ENCODE measurements at regions not wholly inside any gene's neighbourhood (a gene's known extent, or its start where the extent isn't known, plus 50 kb on each side); places are given as distances from the start of the nearest gene placed in this dataset.

GRCh38 chr1:239763850-239764249 is 327.8 kb upstream of the FMN2 start:
- H3K4me1 ChIP-seq (ENCODE audit: control insufficient read depth in 2 of 2, insufficient read depth in 1 of 2, low read depth in 1 of 2, low read length in 2 of 2), result peaks cover 0 to 11% of the 10 kb centered on the region in 2 donors
- H3K4ac ChIP-seq (ENCODE audit: low read length), result no peak overlapping the region
- no peak overlapping the region for H2BK15ac ChIP-seq (ENCODE audit: low read length)
- no peak overlapping the region for H2BK120ac ChIP-seq (ENCODE audit: low read depth, low read length)
- no peaks in the 10 kb centered on the region for H3K9me3 ChIP-seq (replicated peaks in 1 of 2; ENCODE audit: control insufficient read depth in 2 of 2, insufficient read depth in 1 of 2, low read depth in 1 of 2, low read length in 2 of 2)
- no peak overlapping the region for H3K4me3 ChIP-seq (ENCODE audit: low read length in 2 of 2)
- H3K14ac ChIP-seq (ENCODE audit: low read length), result no peak overlapping the region
- H2BK5ac ChIP-seq (ENCODE audit: low read length), result no peak overlapping the region
- H4K8ac ChIP-seq (ENCODE audit: low read depth, low read length), result no peak overlapping the region
- WGBS, 2 donors (ENCODE audit: extremely low coverage in 2 of 2, insufficient read length in 2 of 2, insufficient replicate concordance in 1 of 2), result no CpG with 5 or more reads among the region's 1 CpG
- H3K27ac ChIP-seq (replicated peaks; ENCODE audit: low read length), result no peak overlapping the region
- no peak overlapping the region for H2AFZ ChIP-seq (ENCODE audit: low read length)
- H2BK12ac ChIP-seq (ENCODE audit: low read length), result no peak overlapping the region
- DNase-seq (ENCODE audit: low spot score), result no peak
- H3K18ac ChIP-seq (ENCODE audit: low read length), result no peak overlapping the region
- H3K23ac ChIP-seq (ENCODE audit: low read depth, low read length, poor library complexity), result no peak overlapping the region
- H3K4me2 ChIP-seq (ENCODE audit: insufficient read depth, low read length, poor library complexity, severe bottlenecking), result no peak overlapping the region
- no peak overlapping the region for H3K9ac ChIP-seq (ENCODE audit: low read depth, low read length, poor library complexity)
- H2AK5ac ChIP-seq (ENCODE audit: low read depth, low read length), result no peak overlapping the region
- H3K79me1 ChIP-seq (ENCODE audit: low read depth, low read length), result no peaks in the 10 kb centered on the region
- H3K27me3 ChIP-seq (ENCODE audit: control insufficient read depth in 3 of 3, insufficient read depth in 3 of 3, low read depth in 1 of 3, low read length in 3 of 3), result no peaks in the 10 kb centered on the region
- H4K91ac ChIP-seq (ENCODE audit: low read depth, low read length, poor library complexity), result no peak overlapping the region
- H3K36me3 ChIP-seq (replicated peaks in 1 of 2; ENCODE audit: control insufficient read depth in 2 of 2, insufficient read depth in 2 of 2, low read length in 2 of 2), result no peaks in the 10 kb centered on the region

- Histone ChIP-seq H2AK5ac (ENCODE audit: low read depth, low read length) (no peak overlapping the region), H3K79me1 (ENCODE audit: low read depth, low read length) (no peaks in the 10 kb centered on the region), H3K23ac (ENCODE audit: low read depth, low read length, poor library complexity) (no peak overlapping the region), H3K4me1 (ENCODE audit: control insufficient read depth in 2 of 2, insufficient read depth in 1 of 2, low read depth in 1 of 2, low read length in 2 of 2) (peaks cover 0 to 11% of the 10 kb centered on the region in 2 donors), H2BK12ac (ENCODE audit: low read length) (no peak overlapping the region), H3K4ac (ENCODE audit: low read length) (no peak overlapping the region), H4K91ac (ENCODE audit: low read depth, low read length, poor library complexity) (no peak overlapping the region), H4K8ac (ENCODE audit: low read depth, low read length) (no peak overlapping the region), H3K4me3 (ENCODE audit: low read length in 2 of 2) (no peak overlapping the region), H3K27me3 (ENCODE audit: control insufficient read depth in 3 of 3, insufficient read depth in 3 of 3, low read depth in 1 of 3, low read length in 3 of 3) (no peaks in the 10 kb centered on the region), H3K18ac (ENCODE audit: low read length) (no peak overlapping the region), H3K4me2 (ENCODE audit: insufficient read depth, low read length, poor library complexity, severe bottlenecking) (no peak overlapping the region), H3K36me3 (replicated peaks in 1 of 2; ENCODE audit: control insufficient read depth in 2 of 2, insufficient read depth in 2 of 2, low read length in 2 of 2) (no peaks in the 10 kb centered on the region), H2BK5ac (ENCODE audit: low read length) (no peak overlapping the region), H2BK15ac (ENCODE audit: low read length) (no peak overlapping the region), H2AFZ (ENCODE audit: low read length) (no peak overlapping the region), H3K14ac (ENCODE audit: low read length) (no peak overlapping the region), H3K9me3 (replicated peaks in 1 of 2; ENCODE audit: control insufficient read depth in 2 of 2, insufficient read depth in 1 of 2, low read depth in 1 of 2, low read length in 2 of 2) (no peaks in the 10 kb centered on the region), H2BK120ac (ENCODE audit: low read depth, low read length) (no peak overlapping the region), H3K27ac (replicated peaks; ENCODE audit: low read length) (no peak overlapping the region), H3K9ac (ENCODE audit: low read depth, low read length, poor library complexity) (no peak overlapping the region)
- WGBS, 2 donors (ENCODE audit: extremely low coverage in 2 of 2, insufficient read length in 2 of 2, insufficient replicate concordance in 1 of 2), result no CpG with 5 or more reads among the region's 2 CpGs
- DNase-seq (ENCODE audit: low spot score), result no peak
Observed at GRCh38 chr1:239764546-239764945, 327.1 kb upstream of the FMN2 start.

GRCh38 chr1:239765163-239765562 is 326.5 kb upstream of the FMN2 start:
- H2BK15ac ChIP-seq (ENCODE audit: low read length), result no peak overlapping the region
- no peak overlapping the region for H3K9ac ChIP-seq (ENCODE audit: low read depth, low read length, poor library complexity)
- H2BK5ac ChIP-seq (ENCODE audit: low read length), result no peak overlapping the region
- peak overlapping the region in 1 of 2 donors; percentile 58 for H3K4me3 ChIP-seq (ENCODE audit: low read length in 2 of 2)
- H2BK12ac ChIP-seq (ENCODE audit: low read length), result no peak overlapping the region
- no peak overlapping the region for H4K8ac ChIP-seq (ENCODE audit: low read depth, low read length)
- H3K27ac ChIP-seq (replicated peaks; ENCODE audit: low read length), result no peak overlapping the region
- H3K79me1 ChIP-seq (ENCODE audit: low read depth, low read length), result no peaks in the 10 kb centered on the region
- H3K14ac ChIP-seq (ENCODE audit: low read length), result no peak overlapping the region
- no peak overlapping the region for H4K91ac ChIP-seq (ENCODE audit: low read depth, low read length, poor library complexity)
- no peak overlapping the region for H3K18ac ChIP-seq (ENCODE audit: low read length)
- no peak overlapping the region for H3K23ac ChIP-seq (ENCODE audit: low read depth, low read length, poor library complexity)
- H3K4me1 ChIP-seq (ENCODE audit: control insufficient read depth in 2 of 2, insufficient read depth in 1 of 2, low read depth in 1 of 2, low read length in 2 of 2), result peaks cover 0 to 11% of the 10 kb centered on the region in 2 donors
- no peak overlapping the region for H2BK120ac ChIP-seq (ENCODE audit: low read depth, low read length)
- no CpG with 5 or more reads among the region's 5 CpGs for WGBS, 2 donors (ENCODE audit: extremely low coverage in 2 of 2, insufficient read length in 2 of 2, insufficient replicate concordance in 1 of 2)
- no peak overlapping the region for H3K4me2 ChIP-seq (ENCODE audit: insufficient read depth, low read length, poor library complexity, severe bottlenecking)
- H2AFZ ChIP-seq (ENCODE audit: low read length), result no peak overlapping the region
- no peaks in the 10 kb centered on the region for H3K27me3 ChIP-seq (ENCODE audit: control insufficient read depth in 3 of 3, insufficient read depth in 3 of 3, low read depth in 1 of 3, low read length in 3 of 3)
- no peak overlapping the region for H2AK5ac ChIP-seq (ENCODE audit: low read depth, low read length)
- no peak overlapping the region for H3K4ac ChIP-seq (ENCODE audit: low read length)
- no peaks in the 10 kb centered on the region for H3K9me3 ChIP-seq (replicated peaks in 1 of 2; ENCODE audit: control insufficient read depth in 2 of 2, insufficient read depth in 1 of 2, low read depth in 1 of 2, low read length in 2 of 2)
- no peaks in the 10 kb centered on the region for H3K36me3 ChIP-seq (replicated peaks in 1 of 2; ENCODE audit: control insufficient read depth in 2 of 2, insufficient read depth in 2 of 2, low read length in 2 of 2)
- no peak for DNase-seq (ENCODE audit: low spot score)

GRCh38 chr1:239771550-239771949 is 320.1 kb upstream of the FMN2 start:
- WGBS, 2 donors (ENCODE audit: extremely low coverage in 2 of 2, insufficient read length in 2 of 2, insufficient replicate concordance in 1 of 2), result no CpG with 5 or more reads among the region's 2 CpGs
- H2BK5ac ChIP-seq (ENCODE audit: low read length), result no peak overlapping the region
- H4K91ac ChIP-seq (ENCODE audit: low read depth, low read length, poor library complexity), result no peak overlapping the region
- H3K4me2 ChIP-seq (ENCODE audit: insufficient read depth, low read length, poor library complexity, severe bottlenecking), result no peak overlapping the region
- DNase-seq (ENCODE audit: low spot score), result no peak
- H2AFZ ChIP-seq (ENCODE audit: low read length), result no peak overlapping the region
- H3K9ac ChIP-seq (ENCODE audit: low read depth, low read length, poor library complexity), result no peak overlapping the region
- H3K36me3 ChIP-seq (replicated peaks in 1 of 2; ENCODE audit: control insufficient read depth in 2 of 2, insufficient read depth in 2 of 2, low read length in 2 of 2), result no peaks in the 10 kb centered on the region
- H3K27me3 ChIP-seq (ENCODE audit: control insufficient read depth in 3 of 3, insufficient read depth in 3 of 3, low read depth in 1 of 3, low read length in 3 of 3), result no peaks in the 10 kb centered on the region
- no peak overlapping the region for H2AK5ac ChIP-seq (ENCODE audit: low read depth, low read length)
- no peak overlapping the region for H3K18ac ChIP-seq (ENCODE audit: low read length)
- peaks cover 0 to 4% of the 10 kb centered on the region in 2 donors for H3K4me1 ChIP-seq (ENCODE audit: control insufficient read depth in 2 of 2, insufficient read depth in 1 of 2, low read depth in 1 of 2, low read length in 2 of 2)
- no peak overlapping the region for H2BK120ac ChIP-seq (ENCODE audit: low read depth, low read length)
- H4K8ac ChIP-seq (ENCODE audit: low read depth, low read length), result no peak overlapping the region
- H3K4ac ChIP-seq (ENCODE audit: low read length), result no peak overlapping the region
- no peak overlapping the region for H3K14ac ChIP-seq (ENCODE audit: low read length)
- no peak overlapping the region for H3K4me3 ChIP-seq (ENCODE audit: low read length in 2 of 2)
- H3K23ac ChIP-seq (ENCODE audit: low read depth, low read length, poor library complexity), result no peak overlapping the region
- H2BK12ac ChIP-seq (ENCODE audit: low read length), result no peak overlapping the region
- no peak overlapping the region for H3K27ac ChIP-seq (replicated peaks; ENCODE audit: low read length)
- no peaks in the 10 kb centered on the region for H3K79me1 ChIP-seq (ENCODE audit: low read depth, low read length)
- H3K9me3 ChIP-seq (replicated peaks in 1 of 2; ENCODE audit: control insufficient read depth in 2 of 2, insufficient read depth in 1 of 2, low read depth in 1 of 2, low read length in 2 of 2), result no peaks in the 10 kb centered on the region
- H2BK15ac ChIP-seq (ENCODE audit: low read length), result no peak overlapping the region
